ENCODE measurements at regions not wholly inside any gene's neighbourhood (a gene's known extent, or its start where the extent isn't known, plus 50 kb on each side); places are given as distances from the start of the nearest gene placed in this dataset.

DNA sequence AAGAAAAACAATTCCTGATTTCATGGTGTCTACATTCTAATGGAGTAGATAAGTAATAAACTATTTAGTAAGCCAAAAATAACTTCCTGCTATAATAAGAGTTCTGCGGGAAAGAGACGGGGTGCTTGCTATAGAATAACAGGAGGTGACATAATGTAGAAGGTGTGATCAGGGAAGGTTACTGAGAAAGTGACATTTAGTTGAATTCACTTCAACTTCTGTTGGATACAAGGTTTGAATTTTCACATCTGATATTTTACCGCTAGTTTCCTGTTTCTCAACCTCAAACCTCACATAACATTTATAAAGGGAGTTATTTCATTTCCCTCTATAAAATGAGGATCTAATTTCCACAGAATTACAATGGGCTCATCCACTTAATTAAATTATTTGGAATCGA lies 102.3 kb upstream of the GBE1 start:
- H3K9ac ChIP-seq (ENCODE audit: insufficient read depth in 1 of 2, low read depth in 2 of 2, low read length in 2 of 2): no peak overlapping the region
- DNase-seq (ENCODE audit: extremely low read depth in 1 of 4, low spot score in 3 of 4) (no peak), FAIRE-seq (no peak), ATAC-seq (no peak)
- H3K36me3 ChIP-seq (ENCODE audit: control insufficient read depth, insufficient read depth, low read length): no peaks in the 10 kb centered on the region
- no peak overlapping the region for H3K4me2 ChIP-seq (ENCODE audit: insufficient read depth, low read length)
- H2AFZ ChIP-seq (ENCODE audit: low read depth, low read length): no peak overlapping the region
- no peaks in the 10 kb centered on the region for H4K20me1 ChIP-seq (replicated peaks; ENCODE audit: control insufficient read depth, insufficient read depth, low read length)
- intact Hi-C loops (cut with micrococcal nuclease): no loop called here
- TF ChIP-seq, protein P1, sequence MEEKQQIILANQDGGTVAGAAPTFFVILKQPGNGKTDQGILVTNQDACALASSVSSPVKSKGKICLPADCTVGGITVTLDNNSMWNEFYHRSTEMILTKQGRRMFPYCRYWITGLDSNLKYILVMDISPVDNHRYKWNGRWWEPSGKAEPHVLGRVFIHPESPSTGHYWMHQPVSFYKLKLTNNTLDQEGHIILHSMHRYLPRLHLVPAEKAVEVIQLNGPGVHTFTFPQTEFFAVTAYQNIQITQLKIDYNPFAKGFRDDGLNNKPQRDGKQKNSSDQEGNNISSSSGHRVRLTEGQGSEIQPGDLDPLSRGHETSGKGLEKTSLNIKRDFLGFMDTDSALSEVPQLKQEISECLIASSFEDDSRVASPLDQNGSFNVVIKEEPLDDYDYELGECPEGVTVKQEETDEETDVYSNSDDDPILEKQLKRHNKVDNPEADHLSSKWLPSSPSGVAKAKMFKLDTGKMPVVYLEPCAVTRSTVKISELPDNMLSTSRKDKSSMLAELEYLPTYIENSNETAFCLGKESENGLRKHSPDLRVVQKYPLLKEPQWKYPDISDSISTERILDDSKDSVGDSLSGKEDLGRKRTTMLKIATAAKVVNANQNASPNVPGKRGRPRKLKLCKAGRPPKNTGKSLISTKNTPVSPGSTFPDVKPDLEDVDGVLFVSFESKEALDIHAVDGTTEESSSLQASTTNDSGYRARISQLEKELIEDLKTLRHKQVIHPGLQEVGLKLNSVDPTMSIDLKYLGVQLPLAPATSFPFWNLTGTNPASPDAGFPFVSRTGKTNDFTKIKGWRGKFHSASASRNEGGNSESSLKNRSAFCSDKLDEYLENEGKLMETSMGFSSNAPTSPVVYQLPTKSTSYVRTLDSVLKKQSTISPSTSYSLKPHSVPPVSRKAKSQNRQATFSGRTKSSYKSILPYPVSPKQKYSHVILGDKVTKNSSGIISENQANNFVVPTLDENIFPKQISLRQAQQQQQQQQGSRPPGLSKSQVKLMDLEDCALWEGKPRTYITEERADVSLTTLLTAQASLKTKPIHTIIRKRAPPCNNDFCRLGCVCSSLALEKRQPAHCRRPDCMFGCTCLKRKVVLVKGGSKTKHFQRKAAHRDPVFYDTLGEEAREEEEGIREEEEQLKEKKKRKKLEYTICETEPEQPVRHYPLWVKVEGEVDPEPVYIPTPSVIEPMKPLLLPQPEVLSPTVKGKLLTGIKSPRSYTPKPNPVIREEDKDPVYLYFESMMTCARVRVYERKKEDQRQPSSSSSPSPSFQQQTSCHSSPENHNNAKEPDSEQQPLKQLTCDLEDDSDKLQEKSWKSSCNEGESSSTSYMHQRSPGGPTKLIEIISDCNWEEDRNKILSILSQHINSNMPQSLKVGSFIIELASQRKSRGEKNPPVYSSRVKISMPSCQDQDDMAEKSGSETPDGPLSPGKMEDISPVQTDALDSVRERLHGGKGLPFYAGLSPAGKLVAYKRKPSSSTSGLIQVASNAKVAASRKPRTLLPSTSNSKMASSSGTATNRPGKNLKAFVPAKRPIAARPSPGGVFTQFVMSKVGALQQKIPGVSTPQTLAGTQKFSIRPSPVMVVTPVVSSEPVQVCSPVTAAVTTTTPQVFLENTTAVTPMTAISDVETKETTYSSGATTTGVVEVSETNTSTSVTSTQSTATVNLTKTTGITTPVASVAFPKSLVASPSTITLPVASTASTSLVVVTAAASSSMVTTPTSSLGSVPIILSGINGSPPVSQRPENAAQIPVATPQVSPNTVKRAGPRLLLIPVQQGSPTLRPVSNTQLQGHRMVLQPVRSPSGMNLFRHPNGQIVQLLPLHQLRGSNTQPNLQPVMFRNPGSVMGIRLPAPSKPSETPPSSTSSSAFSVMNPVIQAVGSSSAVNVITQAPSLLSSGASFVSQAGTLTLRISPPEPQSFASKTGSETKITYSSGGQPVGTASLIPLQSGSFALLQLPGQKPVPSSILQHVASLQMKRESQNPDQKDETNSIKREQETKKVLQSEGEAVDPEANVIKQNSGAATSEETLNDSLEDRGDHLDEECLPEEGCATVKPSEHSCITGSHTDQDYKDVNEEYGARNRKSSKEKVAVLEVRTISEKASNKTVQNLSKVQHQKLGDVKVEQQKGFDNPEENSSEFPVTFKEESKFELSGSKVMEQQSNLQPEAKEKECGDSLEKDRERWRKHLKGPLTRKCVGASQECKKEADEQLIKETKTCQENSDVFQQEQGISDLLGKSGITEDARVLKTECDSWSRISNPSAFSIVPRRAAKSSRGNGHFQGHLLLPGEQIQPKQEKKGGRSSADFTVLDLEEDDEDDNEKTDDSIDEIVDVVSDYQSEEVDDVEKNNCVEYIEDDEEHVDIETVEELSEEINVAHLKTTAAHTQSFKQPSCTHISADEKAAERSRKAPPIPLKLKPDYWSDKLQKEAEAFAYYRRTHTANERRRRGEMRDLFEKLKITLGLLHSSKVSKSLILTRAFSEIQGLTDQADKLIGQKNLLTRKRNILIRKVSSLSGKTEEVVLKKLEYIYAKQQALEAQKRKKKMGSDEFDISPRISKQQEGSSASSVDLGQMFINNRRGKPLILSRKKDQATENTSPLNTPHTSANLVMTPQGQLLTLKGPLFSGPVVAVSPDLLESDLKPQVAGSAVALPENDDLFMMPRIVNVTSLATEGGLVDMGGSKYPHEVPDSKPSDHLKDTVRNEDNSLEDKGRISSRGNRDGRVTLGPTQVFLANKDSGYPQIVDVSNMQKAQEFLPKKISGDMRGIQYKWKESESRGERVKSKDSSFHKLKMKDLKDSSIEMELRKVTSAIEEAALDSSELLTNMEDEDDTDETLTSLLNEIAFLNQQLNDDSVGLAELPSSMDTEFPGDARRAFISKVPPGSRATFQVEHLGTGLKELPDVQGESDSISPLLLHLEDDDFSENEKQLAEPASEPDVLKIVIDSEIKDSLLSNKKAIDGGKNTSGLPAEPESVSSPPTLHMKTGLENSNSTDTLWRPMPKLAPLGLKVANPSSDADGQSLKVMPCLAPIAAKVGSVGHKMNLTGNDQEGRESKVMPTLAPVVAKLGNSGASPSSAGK (IDR thresholded peaks at IDR 0.05): no peak
- TF ChIP-seq, protein P2, sequence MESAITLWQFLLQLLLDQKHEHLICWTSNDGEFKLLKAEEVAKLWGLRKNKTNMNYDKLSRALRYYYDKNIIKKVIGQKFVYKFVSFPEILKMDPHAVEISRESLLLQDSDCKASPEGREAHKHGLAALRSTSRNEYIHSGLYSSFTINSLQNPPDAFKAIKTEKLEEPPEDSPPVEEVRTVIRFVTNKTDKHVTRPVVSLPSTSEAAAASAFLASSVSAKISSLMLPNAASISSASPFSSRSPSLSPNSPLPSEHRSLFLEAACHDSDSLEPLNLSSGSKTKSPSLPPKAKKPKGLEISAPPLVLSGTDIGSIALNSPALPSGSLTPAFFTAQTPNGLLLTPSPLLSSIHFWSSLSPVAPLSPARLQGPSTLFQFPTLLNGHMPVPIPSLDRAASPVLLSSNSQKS (CRISPR knock-in tag; IDR thresholded peaks at IDR 0.05): no peak
- TF ChIP-seq, protein P3, sequence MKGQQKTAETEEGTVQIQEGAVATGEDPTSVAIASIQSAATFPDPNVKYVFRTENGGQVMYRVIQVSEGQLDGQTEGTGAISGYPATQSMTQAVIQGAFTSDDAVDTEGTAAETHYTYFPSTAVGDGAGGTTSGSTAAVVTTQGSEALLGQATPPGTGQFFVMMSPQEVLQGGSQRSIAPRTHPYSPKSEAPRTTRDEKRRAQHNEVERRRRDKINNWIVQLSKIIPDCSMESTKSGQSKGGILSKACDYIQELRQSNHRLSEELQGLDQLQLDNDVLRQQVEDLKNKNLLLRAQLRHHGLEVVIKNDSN (CRISPR knock-in tag; IDR thresholded peaks at IDR 0.05): no peak
- no peak for TF ChIP-seq ZNF124 (CRISPR knock-in tag; IDR thresholded peaks at IDR 0.05)
- TF ChIP-seq, protein P4, sequence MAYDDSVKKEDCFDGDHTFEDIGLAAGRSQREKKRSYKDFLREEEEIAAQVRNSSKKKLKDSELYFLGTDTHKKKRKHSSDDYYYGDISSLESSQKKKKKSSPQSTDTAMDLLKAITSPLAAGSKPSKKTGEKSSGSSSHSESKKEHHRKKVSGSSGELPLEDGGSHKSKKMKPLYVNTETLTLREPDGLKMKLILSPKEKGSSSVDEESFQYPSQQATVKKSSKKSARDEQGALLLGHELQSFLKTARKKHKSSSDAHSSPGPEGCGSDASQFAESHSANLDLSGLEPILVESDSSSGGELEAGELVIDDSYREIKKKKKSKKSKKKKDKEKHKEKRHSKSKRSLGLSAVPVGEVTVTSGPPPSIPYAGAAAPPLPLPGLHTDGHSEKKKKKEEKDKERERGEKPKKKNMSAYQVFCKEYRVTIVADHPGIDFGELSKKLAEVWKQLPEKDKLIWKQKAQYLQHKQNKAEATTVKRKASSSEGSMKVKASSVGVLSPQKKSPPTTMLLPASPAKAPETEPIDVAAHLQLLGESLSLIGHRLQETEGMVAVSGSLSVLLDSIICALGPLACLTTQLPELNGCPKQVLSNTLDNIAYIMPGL (CRISPR knock-in tag; IDR thresholded peaks at IDR 0.05): no peak
- in situ Hi-C loops (cut with MboI): no loop called here
- H3K4me1 ChIP-seq (replicated peaks in 1 of 2; ENCODE audit: control insufficient read depth in 2 of 2, insufficient read depth in 2 of 2, low read length in 2 of 2): no peaks in the 10 kb centered on the region
- H3K27ac ChIP-seq (ENCODE audit: extremely low read depth, low read depth, low read length): no peak overlapping the region
- H3K27me3 ChIP-seq (ENCODE audit: control insufficient read depth in 2 of 2, insufficient read depth in 2 of 2, low read length in 2 of 2): no peaks in the 10 kb centered on the region
- no peaks in the 10 kb centered on the region for H3K79me2 ChIP-seq (ENCODE audit: control insufficient read depth, insufficient read depth, low read length)
- H3K9me1 ChIP-seq (ENCODE audit: control insufficient read depth, insufficient read depth, low read length): no peaks in the 10 kb centered on the region
- no peaks in the 10 kb centered on the region for H3K9me3 ChIP-seq (replicated peaks; ENCODE audit: control insufficient read depth, insufficient read depth, low read depth, low read length)
- no peak overlapping the region for H3K4me3 ChIP-seq
- BruUV-seq (replicated peaks): no TSS peak
- CTCF ChIA-PET (ENCODE audit: low intra/inter-chr PET ratio): no interaction called here
- 3% methylated on average over 4 of the region's 4 CpGs for WGBS (ENCODE audit: insufficient coverage, low coverage, missing lambda C conversion rate)
- POLR2A ChIA-PET: no interaction called here
